Glutamatergic neuron (in vitro differentiated cells): ENCODE measurements at regions not wholly inside any gene's neighbourhood (a gene's known extent, or its start where the extent isn't known, plus 50 kb on each side); places are given as distances from the start of the nearest gene placed in this dataset.

Experiments used
- DNase-seq: peaks from one replicate; pipeline ENCODE4 v3.0.0; 2022
- H3K27ac Mint-ChIP-seq: one replicate; pipeline ENCODE4 v1.8.0; 2020; ENCODE audit warnings: mild to moderate bottlenecking, mixed read lengths, inconsistent platforms; ENCODE audit not compliant: unreplicated experiment
- H3K27me3 Mint-ChIP-seq: one replicate; pipeline ENCODE4 v1.8.0; 2020; ENCODE audit warnings: mild to moderate bottlenecking, moderate library complexity, mixed read lengths, inconsistent platforms; ENCODE audit not compliant: unreplicated experiment
- H3K36me3 Mint-ChIP-seq: one replicate; pipeline ENCODE4 v1.8.0; 2020; ENCODE audit warnings: mild to moderate bottlenecking, mixed read lengths, inconsistent platforms; ENCODE audit not compliant: unreplicated experiment
- H3K4me1 Mint-ChIP-seq: one replicate; pipeline ENCODE4 v1.8.0; 2020; ENCODE audit warnings: mild to moderate bottlenecking, low read depth, mixed read lengths, inconsistent platforms; ENCODE audit not compliant: unreplicated experiment
- H3K4me3 Mint-ChIP-seq: one replicate; pipeline ENCODE4 v1.8.0; 2020; ENCODE audit warnings: mild to moderate bottlenecking, mixed read lengths, inconsistent platforms; ENCODE audit not compliant: unreplicated experiment
- H3K9me3 Mint-ChIP-seq: one replicate; pipeline ENCODE4 v1.8.0; 2020; ENCODE audit warnings: mild to moderate bottlenecking, moderate library complexity, mixed read lengths, inconsistent platforms; ENCODE audit not compliant: unreplicated experiment
- TF ChIP-seq, protein P1 (sequence below): fragments of 200-600 bp; sonication (generic); IDR thresholded peaks from one replicate; pipeline ENCODE4 v1.5.0; 2021; ENCODE audit not compliant: partially characterized antibody, unreplicated experiment

- Mint-ChIP-seq H3K27ac (peak overlapping the region; percentile 4), H3K4me1 (peaks cover 43% of the 10 kb centered on the region), H3K27me3 (peaks cover 2% of the 10 kb centered on the region), H3K4me3 (no peak overlapping the region), H3K36me3 (no peaks in the 10 kb centered on the region), H3K9me3 (peaks cover 5% of the 10 kb centered on the region)
- no peak for DNase-seq
- TF ChIP-seq, protein P1, sequence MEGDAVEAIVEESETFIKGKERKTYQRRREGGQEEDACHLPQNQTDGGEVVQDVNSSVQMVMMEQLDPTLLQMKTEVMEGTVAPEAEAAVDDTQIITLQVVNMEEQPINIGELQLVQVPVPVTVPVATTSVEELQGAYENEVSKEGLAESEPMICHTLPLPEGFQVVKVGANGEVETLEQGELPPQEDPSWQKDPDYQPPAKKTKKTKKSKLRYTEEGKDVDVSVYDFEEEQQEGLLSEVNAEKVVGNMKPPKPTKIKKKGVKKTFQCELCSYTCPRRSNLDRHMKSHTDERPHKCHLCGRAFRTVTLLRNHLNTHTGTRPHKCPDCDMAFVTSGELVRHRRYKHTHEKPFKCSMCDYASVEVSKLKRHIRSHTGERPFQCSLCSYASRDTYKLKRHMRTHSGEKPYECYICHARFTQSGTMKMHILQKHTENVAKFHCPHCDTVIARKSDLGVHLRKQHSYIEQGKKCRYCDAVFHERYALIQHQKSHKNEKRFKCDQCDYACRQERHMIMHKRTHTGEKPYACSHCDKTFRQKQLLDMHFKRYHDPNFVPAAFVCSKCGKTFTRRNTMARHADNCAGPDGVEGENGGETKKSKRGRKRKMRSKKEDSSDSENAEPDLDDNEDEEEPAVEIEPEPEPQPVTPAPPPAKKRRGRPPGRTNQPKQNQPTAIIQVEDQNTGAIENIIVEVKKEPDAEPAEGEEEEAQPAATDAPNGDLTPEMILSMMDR: no peak
Measured at GRCh38 chr3:193774916-193775285, 181.9 kb downstream of the OPA1 start.

DNA sequence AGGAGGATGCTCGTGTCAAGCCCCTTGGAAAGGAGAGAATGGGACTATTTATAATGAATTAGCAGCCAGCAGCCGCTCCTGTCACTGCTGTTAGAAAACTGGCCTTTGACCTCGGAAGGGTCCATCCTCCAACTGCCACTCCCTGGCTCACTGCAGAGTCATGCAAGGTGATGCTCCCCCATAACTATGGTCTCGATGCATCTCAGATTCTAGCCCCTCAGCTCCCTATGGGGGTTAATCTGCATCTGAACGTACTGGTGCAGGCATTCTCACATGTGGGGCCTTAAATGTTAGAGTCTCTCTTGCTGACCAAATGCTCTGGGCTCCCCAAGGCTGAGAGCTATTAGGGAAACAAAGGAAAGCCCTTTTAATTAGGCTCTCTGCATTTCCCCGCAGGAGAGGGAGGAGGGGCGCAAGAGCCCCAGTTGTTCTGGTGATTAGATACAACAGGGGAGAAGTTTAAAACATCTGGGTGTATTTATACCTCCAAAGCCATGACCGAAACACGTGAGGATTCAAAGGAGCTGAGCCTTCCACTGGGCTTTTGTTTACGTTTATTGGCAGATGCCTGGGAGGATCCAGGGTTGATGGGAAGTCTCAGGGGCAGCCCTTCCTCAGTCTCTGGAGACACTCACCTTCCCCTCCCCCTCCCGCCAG lies 182.5 kb downstream of the OPA1 start:
- peaks cover 2% of the 10 kb centered on the region for H3K27me3 Mint-ChIP-seq
- peak overlapping the region; percentile 55 for H3K4me3 Mint-ChIP-seq
- H3K36me3 Mint-ChIP-seq: no peaks in the 10 kb centered on the region
- DNase-seq: no peak
- peaks cover 43% of the 10 kb centered on the region for H3K4me1 Mint-ChIP-seq
- TF ChIP-seq, protein P1: no peak
- peaks cover 5% of the 10 kb centered on the region for H3K9me3 Mint-ChIP-seq
- H3K27ac Mint-ChIP-seq: no peak overlapping the region

- Mint-ChIP-seq H3K4me1 (peaks cover 45% of the 10 kb centered on the region), H3K4me3 (peak overlapping the region; percentile 70), H3K36me3 (no peaks in the 10 kb centered on the region), H3K27me3 (peaks cover 4% of the 10 kb centered on the region), H3K9me3 (peaks cover 5% of the 10 kb centered on the region), H3K27ac (no peak overlapping the region)
- DNase-seq: no peak
- TF ChIP-seq, protein P1: no peak
Measured at GRCh38 chr3:193776626-193777358, 183.8 kb downstream of the OPA1 start.

GRCh38 chr3:193777524-193777923 lies 184.5 kb downstream of the OPA1 start:
- H3K9me3 Mint-ChIP-seq: peaks cover 5% of the 10 kb centered on the region
- peak; percentile 60 for DNase-seq
- TF ChIP-seq, protein P1: no peak
- peaks cover 41% of the 10 kb centered on the region for H3K4me1 Mint-ChIP-seq
- H3K36me3 Mint-ChIP-seq: no peaks in the 10 kb centered on the region
- H3K27me3 Mint-ChIP-seq: peaks cover 4% of the 10 kb centered on the region
- peak overlapping the region; percentile 28 for H3K4me3 Mint-ChIP-seq
- H3K27ac Mint-ChIP-seq: no peak overlapping the region

DNA sequence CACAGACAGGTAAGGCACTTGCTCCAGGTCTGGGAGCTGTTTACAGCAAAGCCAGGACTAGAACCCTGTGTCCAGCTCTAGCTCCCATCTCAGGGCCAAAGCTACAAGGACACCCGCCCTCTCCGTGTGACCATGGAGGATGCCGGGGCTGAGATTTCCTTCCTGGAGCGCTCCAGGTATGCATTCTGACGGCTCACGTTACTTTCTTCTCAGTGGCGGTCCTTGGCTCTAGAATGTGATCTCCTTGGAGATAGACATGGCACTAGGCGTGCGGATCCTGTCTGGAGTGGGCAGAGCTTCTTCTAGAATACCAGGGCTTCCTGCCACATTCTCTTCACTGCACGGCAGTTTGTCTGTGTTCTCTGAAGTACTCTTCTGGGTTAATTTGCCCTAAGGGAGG lies 185.7 kb downstream of the OPA1 start:
- H3K27me3 Mint-ChIP-seq: peaks cover 4% of the 10 kb centered on the region
- no peak for DNase-seq
- no peak overlapping the region for H3K27ac Mint-ChIP-seq
- no peaks in the 10 kb centered on the region for H3K36me3 Mint-ChIP-seq
- TF ChIP-seq, protein P1: no peak
- no peak overlapping the region for H3K4me3 Mint-ChIP-seq
- peaks cover 5% of the 10 kb centered on the region for H3K9me3 Mint-ChIP-seq
- peaks cover 37% of the 10 kb centered on the region for H3K4me1 Mint-ChIP-seq
